ENCODE measurements at regions not wholly inside any gene's neighbourhood (a gene's known extent, or its start where the extent isn't known, plus 50 kb on each side); places are given as distances from the start of the nearest gene placed in this dataset.

DNA sequence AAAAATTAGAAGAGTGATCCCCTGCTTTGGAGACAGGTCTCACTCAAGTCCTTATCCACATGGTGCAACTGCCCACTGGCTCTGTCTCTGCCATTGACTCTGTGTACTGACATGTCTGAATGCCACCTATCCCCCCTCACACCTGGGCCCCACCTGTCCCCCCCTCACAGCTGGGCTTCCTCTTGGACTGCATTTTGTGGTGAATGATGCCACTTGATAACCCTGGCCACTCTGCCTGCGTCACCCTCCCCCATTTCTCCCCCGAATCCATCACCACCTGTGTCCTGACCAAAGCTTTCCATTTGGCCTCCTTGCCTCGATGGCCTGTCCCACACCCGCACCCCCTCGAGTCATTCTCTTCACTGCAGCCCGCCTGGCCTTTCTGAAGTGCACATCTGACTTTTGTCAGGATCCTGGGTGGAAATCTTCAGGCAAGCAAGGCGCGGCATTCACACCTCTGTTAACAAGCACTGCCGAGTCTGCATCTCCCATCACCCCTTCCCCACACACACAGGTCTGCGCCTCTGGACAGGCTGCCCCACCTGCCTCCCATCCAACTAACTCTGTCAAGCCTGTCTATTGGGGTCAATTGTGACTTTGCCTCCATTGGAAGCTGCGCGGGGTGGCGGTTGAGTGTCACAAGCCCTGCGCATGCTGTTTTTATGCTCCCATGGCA lies 175.3 kb upstream of the KLF14 start:
- TF ChIP-seq, protein P1, sequence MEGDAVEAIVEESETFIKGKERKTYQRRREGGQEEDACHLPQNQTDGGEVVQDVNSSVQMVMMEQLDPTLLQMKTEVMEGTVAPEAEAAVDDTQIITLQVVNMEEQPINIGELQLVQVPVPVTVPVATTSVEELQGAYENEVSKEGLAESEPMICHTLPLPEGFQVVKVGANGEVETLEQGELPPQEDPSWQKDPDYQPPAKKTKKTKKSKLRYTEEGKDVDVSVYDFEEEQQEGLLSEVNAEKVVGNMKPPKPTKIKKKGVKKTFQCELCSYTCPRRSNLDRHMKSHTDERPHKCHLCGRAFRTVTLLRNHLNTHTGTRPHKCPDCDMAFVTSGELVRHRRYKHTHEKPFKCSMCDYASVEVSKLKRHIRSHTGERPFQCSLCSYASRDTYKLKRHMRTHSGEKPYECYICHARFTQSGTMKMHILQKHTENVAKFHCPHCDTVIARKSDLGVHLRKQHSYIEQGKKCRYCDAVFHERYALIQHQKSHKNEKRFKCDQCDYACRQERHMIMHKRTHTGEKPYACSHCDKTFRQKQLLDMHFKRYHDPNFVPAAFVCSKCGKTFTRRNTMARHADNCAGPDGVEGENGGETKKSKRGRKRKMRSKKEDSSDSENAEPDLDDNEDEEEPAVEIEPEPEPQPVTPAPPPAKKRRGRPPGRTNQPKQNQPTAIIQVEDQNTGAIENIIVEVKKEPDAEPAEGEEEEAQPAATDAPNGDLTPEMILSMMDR (tag by site-specific recombination; IDR thresholded peaks at IDR 0.05) = no peak
- TF ChIP-seq ZNF335 (tag by site-specific recombination; conservative IDR thresholded peaks at IDR 0.05) (no peak), ZSCAN30 (tag by site-specific recombination; IDR thresholded peaks at IDR 0.05) (no peak), ZNF558 (tag by site-specific recombination; IDR thresholded peaks at IDR 0.05) (no peak), ZBTB20 (tag by site-specific recombination; IDR thresholded peaks at IDR 0.05) (no peak), ZBTB1 (tag by site-specific recombination; IDR thresholded peaks at IDR 0.05) (no peak), ZEB2 (tag by site-specific recombination; IDR thresholded peaks at IDR 0.05) (no peak), ZNF138 (tag by site-specific recombination; IDR thresholded peaks at IDR 0.05; ENCODE audit: borderline replicate concordance) (no peak), ZBTB21 (tag by site-specific recombination; IDR thresholded peaks at IDR 0.05) (no peak), ZNF670 (tag by site-specific recombination; IDR thresholded peaks at IDR 0.05; ENCODE audit: low read depth) (no peak), ZNF768 (tag by site-specific recombination; IDR thresholded peaks at IDR 0.05) (no peak)
- TF ChIP-seq, protein P2, sequence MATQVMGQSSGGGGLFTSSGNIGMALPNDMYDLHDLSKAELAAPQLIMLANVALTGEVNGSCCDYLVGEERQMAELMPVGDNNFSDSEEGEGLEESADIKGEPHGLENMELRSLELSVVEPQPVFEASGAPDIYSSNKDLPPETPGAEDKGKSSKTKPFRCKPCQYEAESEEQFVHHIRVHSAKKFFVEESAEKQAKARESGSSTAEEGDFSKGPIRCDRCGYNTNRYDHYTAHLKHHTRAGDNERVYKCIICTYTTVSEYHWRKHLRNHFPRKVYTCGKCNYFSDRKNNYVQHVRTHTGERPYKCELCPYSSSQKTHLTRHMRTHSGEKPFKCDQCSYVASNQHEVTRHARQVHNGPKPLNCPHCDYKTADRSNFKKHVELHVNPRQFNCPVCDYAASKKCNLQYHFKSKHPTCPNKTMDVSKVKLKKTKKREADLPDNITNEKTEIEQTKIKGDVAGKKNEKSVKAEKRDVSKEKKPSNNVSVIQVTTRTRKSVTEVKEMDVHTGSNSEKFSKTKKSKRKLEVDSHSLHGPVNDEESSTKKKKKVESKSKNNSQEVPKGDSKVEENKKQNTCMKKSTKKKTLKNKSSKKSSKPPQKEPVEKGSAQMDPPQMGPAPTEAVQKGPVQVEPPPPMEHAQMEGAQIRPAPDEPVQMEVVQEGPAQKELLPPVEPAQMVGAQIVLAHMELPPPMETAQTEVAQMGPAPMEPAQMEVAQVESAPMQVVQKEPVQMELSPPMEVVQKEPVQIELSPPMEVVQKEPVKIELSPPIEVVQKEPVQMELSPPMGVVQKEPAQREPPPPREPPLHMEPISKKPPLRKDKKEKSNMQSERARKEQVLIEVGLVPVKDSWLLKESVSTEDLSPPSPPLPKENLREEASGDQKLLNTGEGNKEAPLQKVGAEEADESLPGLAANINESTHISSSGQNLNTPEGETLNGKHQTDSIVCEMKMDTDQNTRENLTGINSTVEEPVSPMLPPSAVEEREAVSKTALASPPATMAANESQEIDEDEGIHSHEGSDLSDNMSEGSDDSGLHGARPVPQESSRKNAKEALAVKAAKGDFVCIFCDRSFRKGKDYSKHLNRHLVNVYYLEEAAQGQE (tag by site-specific recombination; IDR thresholded peaks at IDR 0.05) = no peak
- TF ChIP-seq, protein P3, sequence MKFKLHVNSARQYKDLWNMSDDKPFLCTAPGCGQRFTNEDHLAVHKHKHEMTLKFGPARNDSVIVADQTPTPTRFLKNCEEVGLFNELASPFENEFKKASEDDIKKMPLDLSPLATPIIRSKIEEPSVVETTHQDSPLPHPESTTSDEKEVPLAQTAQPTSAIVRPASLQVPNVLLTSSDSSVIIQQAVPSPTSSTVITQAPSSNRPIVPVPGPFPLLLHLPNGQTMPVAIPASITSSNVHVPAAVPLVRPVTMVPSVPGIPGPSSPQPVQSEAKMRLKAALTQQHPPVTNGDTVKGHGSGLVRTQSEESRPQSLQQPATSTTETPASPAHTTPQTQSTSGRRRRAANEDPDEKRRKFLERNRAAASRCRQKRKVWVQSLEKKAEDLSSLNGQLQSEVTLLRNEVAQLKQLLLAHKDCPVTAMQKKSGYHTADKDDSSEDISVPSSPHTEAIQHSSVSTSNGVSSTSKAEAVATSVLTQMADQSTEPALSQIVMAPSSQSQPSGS (tag by site-specific recombination; IDR thresholded peaks at IDR 0.05; ENCODE audit: low read depth) = no peak

Measured in HEK293 (cell line).